GM23248 (cell line): ENCODE measurements at regions not wholly inside any gene's neighbourhood (a gene's known extent, or its start where the extent isn't known, plus 50 kb on each side); places are given as distances from the start of the nearest gene placed in this dataset.

Experiments
- DNase-seq: peaks from one replicate; pipeline ENCODE4 v3.0.0-alpha.2; 2015
- H2AFZ ChIP-seq: fragments of 200-600 bp; sonication (generic); 2 replicates; pipeline ENCODE4 v1.6.1; 2016; ENCODE audit warnings: antibody characterized with exemption
- H3F3A ChIP-seq: fragments of 200-600 bp; sonication (generic); 2 replicates; pipeline ENCODE4 v1.6.1; 2016; ENCODE audit warnings: mild to moderate bottlenecking, antibody characterized with exemption, mixed run types; ENCODE audit not compliant: insufficient read depth
- H3K27ac ChIP-seq: fragments of 200-600 bp; sonication (generic); 2 replicates; pipeline ENCODE4 v1.5.1; 2016; ENCODE audit warnings: mild to moderate bottlenecking
- H3K27me3 ChIP-seq: fragments of 200-600 bp; sonication (generic); replicated peaks from 2 replicates; pipeline ENCODE4 v1.6.1; 2016; ENCODE audit warnings: mild to moderate bottlenecking; ENCODE audit not compliant: insufficient read depth
- H3K36me3 ChIP-seq: fragments of 200-600 bp; sonication (generic); 2 replicates; pipeline ENCODE4 v1.6.1; 2016; ENCODE audit warnings: low read depth, mild to moderate bottlenecking
- H3K4me1 ChIP-seq: fragments of 200-600 bp; sonication (generic); 2 replicates; pipeline ENCODE4 v1.6.1; 2016; ENCODE audit warnings: mild to moderate bottlenecking; ENCODE audit not compliant: insufficient read depth
- H3K4me2 ChIP-seq: fragments of 200-600 bp; sonication (generic); one replicate; pipeline ENCODE4 v1.6.1; 2016; ENCODE audit warnings: mild to moderate bottlenecking; ENCODE audit not compliant: unreplicated experiment
- H3K4me3 ChIP-seq: fragments of 200-600 bp; sonication (generic); 2 replicates; pipeline ENCODE4 v1.5.1; 2016; ENCODE audit warnings: mild to moderate bottlenecking
- H3K79me2 ChIP-seq: fragments of 200-600 bp; sonication (generic); 2 replicates; pipeline ENCODE4 v1.6.1; 2016; ENCODE audit warnings: mild to moderate bottlenecking; ENCODE audit not compliant: insufficient read depth
- H3K9ac ChIP-seq: fragments of 200-600 bp; sonication (generic); 2 replicates; pipeline ENCODE4 v1.6.1; 2016; ENCODE audit warnings: mild to moderate bottlenecking
- H3K9me2 ChIP-seq: fragments of 200-600 bp; sonication (generic); 2 replicates; pipeline ENCODE4 v1.6.1; 2016; ENCODE audit warnings: mixed run types, mild to moderate bottlenecking, moderate library complexity; ENCODE audit not compliant: insufficient read depth
- H3K9me3 ChIP-seq: fragments of 200-600 bp; sonication (generic); one replicate; pipeline ENCODE4 v1.6.1; 2017; ENCODE audit warnings: low read depth
- H4K20me1 ChIP-seq: fragments of 200-600 bp; sonication (generic); 2 replicates; pipeline ENCODE4 v1.6.0; 2016; ENCODE audit not compliant: insufficient read depth
- EZH2 ChIP-seq: fragments of 200-600 bp; sonication (generic); IDR thresholded peaks from 2 replicates; pipeline ENCODE4 v1.6.1; 2018; ENCODE audit warnings: antibody characterized with exemption, mild to moderate bottlenecking; ENCODE audit not compliant: insufficient read depth, poor library complexity, severe bottlenecking
- EZH2phosphoT487 ChIP-seq: fragments of 200-600 bp; sonication (generic); IDR thresholded peaks from 2 replicates; pipeline ENCODE4 v1.6.1; 2018; ENCODE audit warnings: antibody characterized with exemption, moderate library complexity, mild to moderate bottlenecking, low read depth; ENCODE audit not compliant: insufficient read depth
- whole genome bisulfite sequencing, 2 experiments: methylation state at CpG; one replicate each; pipeline ENCODE4 v1.1.6; 2015 to 2017; ENCODE audit warnings: low lambda C conversion rate in 2 of 2, low coverage in 1 of 2; ENCODE audit errors: missing lambda C conversion rate in 2 of 2; 5-methylcytosine and 5-hydroxymethylcytosine counted together
- in situ Hi-C: fragments of 300-500 bp; cut with MboI; formaldehyde crosslinking; loops from 2 replicates; pipeline ENCODE4 v1.15.0; 2020

DNA sequence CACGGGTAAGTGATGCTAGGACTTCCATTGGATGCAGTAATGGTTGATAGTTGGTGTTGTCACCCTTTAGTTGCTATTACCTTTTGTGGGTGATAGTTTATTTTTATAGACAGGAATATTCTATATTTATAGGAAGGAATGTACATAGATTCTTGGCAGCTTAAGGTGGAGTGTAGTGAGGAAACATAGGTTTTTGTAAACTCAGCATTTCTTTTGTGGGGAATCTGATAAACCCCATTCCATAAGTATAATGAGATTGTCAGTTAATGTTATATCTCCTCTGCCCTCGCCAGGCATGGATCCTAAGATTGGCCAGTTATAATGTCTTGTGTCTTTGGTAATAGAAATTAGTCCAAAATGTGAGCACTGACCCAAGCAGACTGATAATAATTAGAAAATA is 262.7 kb downstream of the JRKL start:
- 32 to 34% methylated on average over 2 of the region's 2 CpGs for WGBS, 2 experiments

DNA sequence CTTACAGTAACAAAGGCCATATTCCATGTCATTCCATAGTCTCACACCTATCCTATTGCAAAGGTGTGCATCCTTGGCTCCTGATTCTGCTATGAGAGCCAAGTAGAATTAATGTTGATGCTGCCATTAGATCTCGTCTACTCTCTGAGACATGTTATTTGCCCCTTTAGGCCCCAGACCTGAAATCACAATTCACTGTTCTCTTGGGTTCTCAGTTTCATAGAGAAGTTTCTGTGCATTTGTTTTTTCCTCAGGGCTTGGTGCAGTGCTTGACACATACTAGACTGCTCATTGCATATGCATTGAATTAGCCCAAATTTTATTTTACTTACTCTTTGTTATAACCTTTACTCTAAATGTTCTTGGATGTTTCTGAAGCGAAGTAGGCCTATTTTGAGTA is 265.7 kb downstream of the JRKL start:
- Histone ChIP-seq H3K36me3 (no peaks in the 10 kb centered on the region), H3K9ac (no peak overlapping the region), H2AFZ (no peak overlapping the region), H3K9me2 (0 out of 2 replicates have a peak, but pooled peaks cover 3% of the 10 kb centered on the region), H3K79me2 (no peaks in the 10 kb centered on the region), H3K27me3 (no peaks in the 10 kb centered on the region), H4K20me1 (no peaks in the 10 kb centered on the region), H3K4me2 (no peak overlapping the region), H3K4me3 (no peak overlapping the region), H3K27ac (no peak overlapping the region), H3K4me1 (no peaks in the 10 kb centered on the region), H3F3A (no peaks in the 10 kb centered on the region), H3K9me3 (no peaks in the 10 kb centered on the region)
- WGBS, 2 experiments: 4 to 7% methylated on average over 2 of the region's 2 CpGs
- DNase-seq: no peak
- in situ Hi-C loops: no loop called here
- TF ChIP-seq EZH2phosphoT487 (no peak), EZH2 (no peak)

More for the DNA sequence above, 262.7 kb downstream of the JRKL start:
- TF ChIP-seq EZH2phosphoT487 (no peak), EZH2 (no peak)
- H3K36me3 ChIP-seq: no peaks in the 10 kb centered on the region
- no peaks in the 10 kb centered on the region for H3K79me2 ChIP-seq
- no peak overlapping the region for H2AFZ ChIP-seq
- no peaks in the 10 kb centered on the region for H3K4me1 ChIP-seq
- H3K27ac ChIP-seq: no peak overlapping the region
- no peak overlapping the region for H3K9ac ChIP-seq
- no peaks in the 10 kb centered on the region for H3F3A ChIP-seq
- no peaks in the 10 kb centered on the region for H3K27me3 ChIP-seq
- 0 out of 2 replicates have a peak, but pooled peaks cover 3% of the 10 kb centered on the region for H3K9me2 ChIP-seq
- no peak overlapping the region for H3K4me2 ChIP-seq
- DNase-seq: no peak
- no peak overlapping the region for H3K4me3 ChIP-seq
- no peaks in the 10 kb centered on the region for H4K20me1 ChIP-seq
- no peaks in the 10 kb centered on the region for H3K9me3 ChIP-seq
- in situ Hi-C loops: no loop called here

DNA sequence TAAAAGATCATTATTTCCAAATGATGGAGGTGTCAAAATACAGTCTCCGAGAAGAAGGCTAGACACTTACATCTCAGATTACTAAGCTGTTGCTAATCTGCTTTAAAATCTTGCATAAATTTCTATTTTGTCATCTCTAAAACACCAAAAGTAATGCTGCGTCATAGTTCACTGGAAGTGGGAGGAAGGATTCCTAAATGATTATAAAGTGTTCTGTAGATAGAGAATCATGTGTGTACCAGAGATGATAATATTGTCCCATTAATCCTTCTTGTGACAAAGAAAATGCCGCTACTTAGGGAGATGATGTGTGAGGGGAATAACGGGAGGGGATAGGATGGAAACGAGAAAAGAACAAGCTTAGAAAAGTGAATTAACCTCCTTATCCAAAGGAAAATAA is 268.6 kb downstream of the JRKL start:
- Histone ChIP-seq H3F3A (no peaks in the 10 kb centered on the region), H3K4me2 (no peak overlapping the region), H3K36me3 (no peaks in the 10 kb centered on the region), H3K79me2 (no peaks in the 10 kb centered on the region), H4K20me1 (no peaks in the 10 kb centered on the region), H3K4me3 (no peak overlapping the region), H3K27me3 (no peaks in the 10 kb centered on the region), H3K9me2 (0 out of 2 replicates have a peak, but pooled peaks cover 3% of the 10 kb centered on the region), H3K9me3 (no peaks in the 10 kb centered on the region), H3K4me1 (no peaks in the 10 kb centered on the region), H2AFZ (no peak overlapping the region), H3K27ac (no peak overlapping the region), H3K9ac (no peak overlapping the region)
- in situ Hi-C loops: no loop called here
- TF ChIP-seq EZH2 (no peak), EZH2phosphoT487 (no peak)
- peak; percentile 2 for DNase-seq
- 53 to 63% methylated on average over 5 of the region's 5 CpGs for WGBS, 2 experiments

DNA sequence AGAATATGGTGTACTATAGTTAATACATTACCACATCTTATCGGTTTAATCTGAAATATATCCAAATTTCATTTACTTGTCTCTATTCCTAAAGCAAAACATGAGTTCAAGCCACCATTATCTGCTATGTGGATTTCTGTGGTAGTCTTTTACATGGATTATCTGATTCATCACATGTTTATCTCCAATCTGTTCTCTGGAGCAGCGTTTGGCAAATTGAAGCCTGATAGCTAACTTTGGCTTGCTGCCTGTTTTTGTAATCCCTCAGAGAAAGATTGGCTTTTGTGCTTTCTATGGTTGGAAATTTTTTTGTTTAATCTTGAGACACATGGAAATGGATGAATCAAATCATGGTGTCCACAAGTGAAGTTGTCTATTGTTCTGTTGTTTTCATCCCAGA is 274.3 kb downstream of the JRKL start:
- no peaks in the 10 kb centered on the region for H3F3A ChIP-seq
- in situ Hi-C loops: no loop called here
- H3K27me3 ChIP-seq: no peaks in the 10 kb centered on the region
- H3K4me2 ChIP-seq: no peak overlapping the region
- no peak overlapping the region for H3K27ac ChIP-seq
- no peaks in the 10 kb centered on the region for H4K20me1 ChIP-seq
- H3K9ac ChIP-seq: no peak overlapping the region
- H2AFZ ChIP-seq: no peak overlapping the region
- TF ChIP-seq EZH2 (no peak), EZH2phosphoT487 (no peak)
- no peaks in the 10 kb centered on the region for H3K4me1 ChIP-seq
- no peaks in the 10 kb centered on the region for H3K79me2 ChIP-seq
- DNase-seq: no peak
- 38 to 44% methylated on average over 2 of the region's 2 CpGs for WGBS, 2 experiments
- no peaks in the 10 kb centered on the region for H3K9me3 ChIP-seq
- no peak overlapping the region for H3K4me3 ChIP-seq
- H3K9me2 ChIP-seq: no peaks in the 10 kb centered on the region
- H3K36me3 ChIP-seq: no peaks in the 10 kb centered on the region

DNA sequence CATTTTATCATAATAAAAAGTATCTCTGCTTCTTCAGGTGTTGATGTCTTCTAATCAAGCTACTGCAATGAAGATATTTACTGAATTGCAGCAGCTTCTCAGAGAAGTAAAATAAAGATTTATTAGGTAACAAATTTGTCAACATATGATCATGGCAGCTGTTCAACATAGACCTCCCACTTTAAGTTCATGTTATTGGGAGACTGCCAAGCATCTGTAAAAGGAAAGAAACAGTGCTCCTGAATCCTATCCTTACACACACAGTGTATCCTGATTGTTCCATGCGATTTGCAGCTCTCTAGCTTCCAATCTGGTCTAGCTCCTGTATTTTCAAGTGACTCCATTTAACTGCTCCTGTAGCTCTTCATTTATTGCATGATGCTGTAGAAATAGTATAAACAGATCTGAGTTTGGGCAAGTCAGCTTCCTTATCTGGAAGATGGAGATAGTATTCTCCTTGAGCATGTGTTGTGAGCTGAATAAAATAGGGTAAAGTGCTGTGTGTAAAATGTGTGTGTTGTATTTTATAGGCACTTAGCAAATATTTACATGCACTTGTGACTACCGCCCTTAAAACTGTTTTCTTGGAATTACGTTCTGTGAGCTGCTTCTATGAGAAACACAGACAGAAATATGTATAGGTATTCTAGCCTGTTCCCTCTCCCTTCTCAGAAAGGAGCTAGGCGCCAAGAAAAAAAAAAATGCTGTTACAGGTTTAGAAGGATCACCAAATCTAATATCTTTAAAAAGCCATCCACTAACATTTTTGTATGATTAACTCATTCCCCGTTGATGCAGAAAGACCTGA is 290.6 kb downstream of the JRKL start:
- Histone ChIP-seq H3K4me3 (no peak overlapping the region), H2AFZ (no peak overlapping the region), H3F3A (no peaks in the 10 kb centered on the region), H3K9ac (no peak overlapping the region), H3K79me2 (no peaks in the 10 kb centered on the region), H4K20me1 (no peaks in the 10 kb centered on the region), H3K27me3 (no peaks in the 10 kb centered on the region), H3K27ac (no peak overlapping the region), H3K4me2 (no peak overlapping the region), H3K9me2 (no peaks in the 10 kb centered on the region), H3K36me3 (no peaks in the 10 kb centered on the region), H3K4me1 (no peaks in the 10 kb centered on the region), H3K9me3 (no peaks in the 10 kb centered on the region)
- in situ Hi-C loops: no loop called here
- TF ChIP-seq EZH2phosphoT487 (no peak), EZH2 (no peak)
- peak; percentile 1 for DNase-seq
- 13 to 15% methylated on average over 5 of the region's 5 CpGs for WGBS, 2 experiments
